ENCODE measurements at regions not wholly inside any gene's neighbourhood (a gene's known extent, or its start where the extent isn't known, plus 50 kb on each side); places are given as distances from the start of the nearest gene placed in this dataset.

DNA sequence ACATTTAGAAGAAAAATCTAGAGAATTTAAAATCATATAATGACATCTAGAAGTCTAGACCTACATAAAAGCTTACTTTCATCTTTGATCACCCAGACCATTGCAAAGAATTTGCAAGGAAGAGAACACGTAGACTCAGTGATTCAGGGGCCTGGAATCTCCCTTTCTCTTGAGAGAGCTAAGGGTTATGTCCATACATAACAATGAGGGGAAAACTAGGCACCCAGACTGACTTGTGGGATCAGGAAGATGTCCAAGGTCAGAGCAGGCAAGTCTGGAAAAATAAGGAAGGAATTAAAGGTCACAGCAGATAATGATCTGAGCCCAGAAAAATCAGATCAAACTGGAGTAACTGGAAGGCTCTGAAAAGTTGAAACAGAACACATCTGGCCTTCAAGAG, 198.4 kb upstream of the SFRP2 start:
- TF ChIP-seq, protein P1, sequence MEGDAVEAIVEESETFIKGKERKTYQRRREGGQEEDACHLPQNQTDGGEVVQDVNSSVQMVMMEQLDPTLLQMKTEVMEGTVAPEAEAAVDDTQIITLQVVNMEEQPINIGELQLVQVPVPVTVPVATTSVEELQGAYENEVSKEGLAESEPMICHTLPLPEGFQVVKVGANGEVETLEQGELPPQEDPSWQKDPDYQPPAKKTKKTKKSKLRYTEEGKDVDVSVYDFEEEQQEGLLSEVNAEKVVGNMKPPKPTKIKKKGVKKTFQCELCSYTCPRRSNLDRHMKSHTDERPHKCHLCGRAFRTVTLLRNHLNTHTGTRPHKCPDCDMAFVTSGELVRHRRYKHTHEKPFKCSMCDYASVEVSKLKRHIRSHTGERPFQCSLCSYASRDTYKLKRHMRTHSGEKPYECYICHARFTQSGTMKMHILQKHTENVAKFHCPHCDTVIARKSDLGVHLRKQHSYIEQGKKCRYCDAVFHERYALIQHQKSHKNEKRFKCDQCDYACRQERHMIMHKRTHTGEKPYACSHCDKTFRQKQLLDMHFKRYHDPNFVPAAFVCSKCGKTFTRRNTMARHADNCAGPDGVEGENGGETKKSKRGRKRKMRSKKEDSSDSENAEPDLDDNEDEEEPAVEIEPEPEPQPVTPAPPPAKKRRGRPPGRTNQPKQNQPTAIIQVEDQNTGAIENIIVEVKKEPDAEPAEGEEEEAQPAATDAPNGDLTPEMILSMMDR (IDR thresholded peaks at IDR 0.05) = no peak
- no peak for TF ChIP-seq EZH2 (IDR thresholded peaks at IDR 0.05; ENCODE audit: borderline replicate concordance, insufficient read depth, low read depth, low read length, poor library complexity, severe bottlenecking)
